ENCODE measurements at regions not wholly inside any gene's neighbourhood (a gene's known extent, or its start where the extent isn't known, plus 50 kb on each side); places are given as distances from the start of the nearest gene placed in this dataset.

GRCh38 chr13:62964522-62964921 lies 1548.9 kb upstream of the PCDH20 start:
- TF ChIP-seq CTCF (IDR thresholded peaks at IDR 0.05), result no peak
- no peak for TF ChIP-seq POLR2A (IDR thresholded peaks at IDR 0.05)
